Naive thymus-derived CD8-positive, alpha-beta T cell (primary cell): ENCODE measurements at regions not wholly inside any gene's neighbourhood (a gene's known extent, or its start where the extent isn't known, plus 50 kb on each side); places are given as distances from the start of the nearest gene placed in this dataset.
"Not testable (repeated sequence)": the region's sequence is repeated elsewhere in the genome, so short reads cannot be mapped to it uniquely, and the experiment has no call there.

Experiments used
- ATAC-seq, 2 donors: fragments of 150-1000 bp; cut with Tn5 transposase in 1 of 2; sonication (Bioruptor Pico), chemical (Tn5 transposase) in 1 of 2; 1 replicate in 1 of 2; 2 replicates in 1 of 2; pipeline ENCODE4 v1.10.0; 2021; ENCODE audit warnings: mild to moderate bottlenecking in 2 of 2, moderate library complexity in 2 of 2
- POLR2A ChIA-PET: fragments of 350-600 bp; sonication (Branson Sonifier 250); formaldehyde crosslinking; loops from one replicate; lab custom pipeline; 2021; ENCODE audit warnings: antibody characterized with exemption; lab: Charles Lee
- DNase-seq, 10 donors: peaks; one replicate each; pipeline versions ENCODE4 v3.0.0 to v3.0.0-alpha.2; 2020 to 2022
- H3K27ac Mint-ChIP-seq, 10 donors: one replicate each; pipeline ENCODE4 v1.8.0; 2020 to 2022; ENCODE audit warnings: mild to moderate bottlenecking in 10 of 10, mixed read lengths in 10 of 10, moderate library complexity in 4 of 10, inconsistent platforms in 1 of 10
- H3K27me3 Mint-ChIP-seq, 5 donors: one replicate each; pipeline ENCODE4 v1.8.0; 2021 to 2022; ENCODE audit warnings: mixed read lengths in 5 of 5
- H3K36me3 Mint-ChIP-seq, 3 donors: one replicate each; pipeline ENCODE4 v1.8.0; 2020 to 2022; ENCODE audit warnings: mixed read lengths in 3 of 3, mild to moderate bottlenecking in 2 of 3, inconsistent platforms in 1 of 3
- H3K4me1 Mint-ChIP-seq, 4 donors: one replicate each; pipeline ENCODE4 v1.8.0; 2021 to 2022; ENCODE audit warnings: mixed read lengths in 4 of 4
- H3K4me3 Mint-ChIP-seq, 10 donors: one replicate each; pipeline ENCODE4 v1.8.0; 2020 to 2022; ENCODE audit warnings: mild to moderate bottlenecking in 10 of 10, mixed read lengths in 10 of 10, moderate library complexity in 6 of 10, inconsistent platforms in 1 of 10
- H3K9me3 Mint-ChIP-seq, 9 donors: one replicate each; pipeline ENCODE4 v1.8.0; 2020 to 2022; ENCODE audit warnings: mixed read lengths in 9 of 9, mild to moderate bottlenecking in 3 of 9, inconsistent platforms in 1 of 9, moderate library complexity in 1 of 9

DNA sequence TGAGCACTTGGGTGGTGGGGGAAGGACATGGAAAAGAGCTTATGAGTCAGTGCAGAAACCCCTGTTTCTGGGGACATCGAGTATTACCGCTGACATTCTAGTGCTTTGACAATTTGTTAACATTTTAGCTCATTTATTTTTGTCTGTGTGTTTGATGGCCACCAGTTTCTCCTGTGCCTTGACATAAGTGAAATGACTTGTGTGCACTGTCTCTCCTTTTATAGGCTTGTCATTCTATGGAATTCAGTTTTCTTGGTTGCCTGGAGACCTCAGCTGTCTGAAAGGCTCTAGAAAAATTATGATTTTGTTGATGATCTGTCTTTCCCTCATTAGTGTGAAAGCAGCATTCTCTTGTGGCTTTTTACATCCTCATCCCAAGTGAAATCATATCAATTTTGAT is 190.0 kb upstream of the SMIM30 start:
- Mint-ChIP-seq H3K4me3 (no peak overlapping the region), H3K27ac (no peak overlapping the region), H3K27me3 (peaks cover 0 to 6% (median 0%) of the 10 kb centered on the region in 5 donors), H3K4me1 (no peaks in the 10 kb centered on the region), H3K36me3 (no peaks in the 10 kb centered on the region), H3K9me3 (peaks cover 0 to 21% (median 2%) of the 10 kb centered on the region in 9 donors)
- DNase-seq (no peak), ATAC-seq (no peak)
- POLR2A ChIA-PET = no interaction called here

- no peak overlapping the region for H3K4me3 Mint-ChIP-seq
- H3K36me3 Mint-ChIP-seq = no peaks in the 10 kb centered on the region
- POLR2A ChIA-PET = no interaction called here
- DNase-seq (no peak), ATAC-seq (no peak)
- peaks cover 0 to 6% (median 0%) of the 10 kb centered on the region in 5 donors for H3K27me3 Mint-ChIP-seq
- no peaks in the 10 kb centered on the region for H3K4me1 Mint-ChIP-seq
- no peak overlapping the region for H3K27ac Mint-ChIP-seq
- peaks cover 0 to 27% (median 3%) of the 10 kb centered on the region in 9 donors for H3K9me3 Mint-ChIP-seq
These were observed 188.8 kb upstream of the SMIM30 start for GRCh38 chr7:113307147-113307546.

DNA sequence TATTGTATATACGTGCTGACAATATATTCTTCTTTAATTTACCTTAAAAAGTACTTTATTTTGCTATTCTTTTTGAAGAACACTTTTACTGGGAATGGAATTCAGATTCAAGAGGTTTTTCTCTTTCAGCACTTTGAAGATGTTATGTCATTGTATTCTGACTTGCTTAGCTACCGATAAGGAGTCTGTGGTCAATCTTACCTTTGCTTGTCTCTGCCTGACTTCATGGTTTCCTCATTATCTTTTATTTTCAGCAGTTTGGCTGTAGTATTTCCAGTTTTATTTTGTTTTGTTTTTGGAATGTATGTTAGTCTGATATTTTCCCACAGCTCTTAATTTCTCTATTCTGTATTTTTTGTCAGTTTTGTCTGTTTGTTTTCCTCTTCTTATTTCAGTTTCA is 187.9 kb upstream of the SMIM30 start:
- H3K4me3 Mint-ChIP-seq = no peak overlapping the region
- POLR2A ChIA-PET = no interaction called here
- no peak for DNase-seq
- H3K9me3 Mint-ChIP-seq = peaks cover 0 to 30% (median 3%) of the 10 kb centered on the region in 9 donors
- peaks cover 0 to 6% (median 0%) of the 10 kb centered on the region in 5 donors for H3K27me3 Mint-ChIP-seq
- no peak overlapping the region for H3K27ac Mint-ChIP-seq
- H3K4me1 Mint-ChIP-seq = no peaks in the 10 kb centered on the region
- ATAC-seq = no peak
- no peaks in the 10 kb centered on the region for H3K36me3 Mint-ChIP-seq

DNA sequence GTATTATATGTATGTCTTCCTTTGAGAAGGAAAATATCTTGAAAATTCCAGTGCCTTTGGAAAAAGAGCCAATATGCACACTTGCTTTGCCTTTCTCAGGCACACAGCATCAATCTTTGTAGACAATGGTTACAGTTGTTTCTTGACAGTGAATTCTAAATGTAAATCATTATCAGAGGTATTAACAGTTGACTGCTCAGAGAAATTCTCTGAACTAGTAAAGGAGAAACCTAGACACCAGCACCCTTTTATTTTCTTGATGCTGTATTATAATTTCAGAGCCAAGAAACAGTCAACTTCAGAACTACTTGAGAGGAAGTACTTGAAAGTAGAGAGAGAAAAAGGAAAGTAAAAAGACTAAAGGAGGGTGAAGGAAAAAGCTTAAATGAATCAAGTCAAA is 185.8 kb upstream of the SMIM30 start:
- no peak for DNase-seq
- POLR2A ChIA-PET = no interaction called here
- ATAC-seq = no peak
- no peak overlapping the region for H3K27ac Mint-ChIP-seq
- H3K36me3 Mint-ChIP-seq = no peaks in the 10 kb centered on the region
- no peaks in the 10 kb centered on the region for H3K4me1 Mint-ChIP-seq
- peaks cover 0 to 30% (median 3%) of the 10 kb centered on the region in 9 donors for H3K9me3 Mint-ChIP-seq
- no peak overlapping the region for H3K4me3 Mint-ChIP-seq
- peaks cover 0 to 6% (median 0%) of the 10 kb centered on the region in 5 donors for H3K27me3 Mint-ChIP-seq

GRCh38 chr7:113303388-113303787 is 185.0 kb upstream of the SMIM30 start:
- H3K4me3 Mint-ChIP-seq, H3K27me3 Mint-ChIP-seq, ATAC-seq, DNase-seq, H3K27ac Mint-ChIP-seq, H3K4me1 Mint-ChIP-seq, POLR2A ChIA-PET, H3K36me3 Mint-ChIP-seq: not testable (repeated sequence)
- H3K9me3 Mint-ChIP-seq = peaks cover 0 to 30% (median 3%) of the 10 kb centered on the region in 9 donors

- ATAC-seq = no peak
- peaks cover 0 to 19% (median 3%) of the 10 kb centered on the region in 9 donors for H3K9me3 Mint-ChIP-seq
These were observed 183.6 kb upstream of the SMIM30 start for GRCh38 chr7:113301983-113302382.

DNA sequence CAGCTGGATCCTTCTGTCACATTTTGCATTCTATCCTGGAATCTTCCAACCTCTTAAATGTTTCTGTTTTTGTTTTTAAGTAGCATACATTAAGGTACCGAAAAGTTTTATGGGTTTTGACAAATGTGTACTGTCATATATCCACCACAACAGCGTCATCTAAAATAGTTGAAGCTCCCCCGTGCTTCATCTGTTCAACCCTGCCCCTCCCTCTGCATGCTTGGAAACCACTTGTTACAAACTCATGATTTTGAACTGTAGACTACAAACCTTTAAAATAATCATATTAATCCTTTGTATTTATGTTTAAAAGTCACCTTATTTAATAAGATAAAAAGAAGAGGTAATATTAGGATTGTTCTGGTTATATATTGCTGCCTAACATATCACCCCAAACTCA is 182.8 kb upstream of the SMIM30 start:
- Mint-ChIP-seq H3K27me3 (no peaks in the 10 kb centered on the region), H3K9me3 (peaks cover 0 to 10% (median 3%) of the 10 kb centered on the region in 9 donors), H3K4me1 (no peaks in the 10 kb centered on the region), H3K27ac (no peak overlapping the region), H3K36me3 (no peaks in the 10 kb centered on the region), H3K4me3 (no peak overlapping the region)
- no peak for DNase-seq
- no peak for ATAC-seq
- POLR2A ChIA-PET = no interaction called here

More at GRCh38 chr7:113301983-113302382, 183.6 kb upstream of the SMIM30 start:
- POLR2A ChIA-PET = no interaction called here
- Mint-ChIP-seq H3K4me1 (no peaks in the 10 kb centered on the region), H3K27ac (no peak overlapping the region), H3K36me3 (no peaks in the 10 kb centered on the region), H3K27me3 (no peaks in the 10 kb centered on the region), H3K4me3 (no peak overlapping the region)
- DNase-seq = no peak

GRCh38 chr7:113299748-113300147 is 181.4 kb upstream of the SMIM30 start:
- peaks cover 0 to 6% (median 0%) of the 10 kb centered on the region in 5 donors for H3K27me3 Mint-ChIP-seq
- ATAC-seq = no peak
- DNase-seq = no peak
- no peak overlapping the region for H3K4me3 Mint-ChIP-seq
- H3K27ac Mint-ChIP-seq = no peak overlapping the region
- peaks cover 0 to 9% (median 3%) of the 10 kb centered on the region in 9 donors for H3K9me3 Mint-ChIP-seq
- POLR2A ChIA-PET = no interaction called here
- no peaks in the 10 kb centered on the region for H3K36me3 Mint-ChIP-seq
- H3K4me1 Mint-ChIP-seq = no peaks in the 10 kb centered on the region

GRCh38 chr7:113298501-113298900 is 180.1 kb upstream of the SMIM30 start:
- DNase-seq (no peak), ATAC-seq (no peak)
- POLR2A ChIA-PET = no interaction called here
- H3K27me3 Mint-ChIP-seq = peaks cover 0 to 7% (median 0%) of the 10 kb centered on the region in 5 donors
- no peaks in the 10 kb centered on the region for H3K36me3 Mint-ChIP-seq
- H3K4me3 Mint-ChIP-seq = no peak overlapping the region
- peaks cover 0 to 9% (median 3%) of the 10 kb centered on the region in 9 donors for H3K9me3 Mint-ChIP-seq
- no peak overlapping the region for H3K27ac Mint-ChIP-seq
- H3K4me1 Mint-ChIP-seq = no peaks in the 10 kb centered on the region

DNA sequence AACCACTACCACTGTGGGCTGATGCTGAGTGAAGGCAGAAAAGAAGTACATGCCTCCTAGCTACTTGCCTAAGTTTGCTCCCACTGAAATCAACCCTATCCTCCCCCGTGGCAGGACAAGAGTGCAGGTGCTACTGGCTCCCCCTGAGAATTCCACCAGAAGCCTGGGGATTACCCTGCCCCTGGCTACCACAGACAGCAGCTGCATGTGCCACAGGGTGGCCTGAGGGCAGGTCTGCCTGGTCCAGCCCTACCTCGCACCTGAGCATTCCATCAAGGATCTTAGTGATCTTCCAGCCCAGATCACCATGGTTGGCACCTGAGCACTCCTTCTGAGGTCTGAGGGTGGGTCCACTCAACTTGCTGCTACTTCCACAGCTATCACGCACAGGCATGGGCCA is 176.4 kb upstream of the SMIM30 start:
- H3K4me1 Mint-ChIP-seq = no peaks in the 10 kb centered on the region
- peaks cover 0 to 7% (median 0%) of the 10 kb centered on the region in 5 donors for H3K27me3 Mint-ChIP-seq
- no peak for ATAC-seq
- no peak overlapping the region for H3K4me3 Mint-ChIP-seq
- no peak overlapping the region for H3K27ac Mint-ChIP-seq
- H3K9me3 Mint-ChIP-seq = peaks cover 0 to 4% (median 0%) of the 10 kb centered on the region in 9 donors
- no peak for DNase-seq
- POLR2A ChIA-PET = no interaction called here
- no peaks in the 10 kb centered on the region for H3K36me3 Mint-ChIP-seq

GRCh38 chr7:113292105-113292504 is 173.8 kb upstream of the SMIM30 start:
- POLR2A ChIA-PET = no interaction called here

GRCh38 chr7:113291058-113291457 is 172.7 kb upstream of the SMIM30 start:
- ATAC-seq (no peak), DNase-seq (no peak)
- H3K27me3 Mint-ChIP-seq = peaks cover 0 to 7% (median 0%) of the 10 kb centered on the region in 5 donors
- POLR2A ChIA-PET = no interaction called here
- no peak overlapping the region for H3K27ac Mint-ChIP-seq
- peaks cover 0 to 1% (median 0%) of the 10 kb centered on the region in 9 donors for H3K9me3 Mint-ChIP-seq
- no peak overlapping the region for H3K4me3 Mint-ChIP-seq
- no peaks in the 10 kb centered on the region for H3K4me1 Mint-ChIP-seq
- H3K36me3 Mint-ChIP-seq = no peaks in the 10 kb centered on the region

More at GRCh38 chr7:113292105-113292504, 173.8 kb upstream of the SMIM30 start:
- Mint-ChIP-seq H3K27ac (no peak overlapping the region), H3K9me3 (peaks cover 0 to 1% (median 0%) of the 10 kb centered on the region in 9 donors), H3K4me3 (no peak overlapping the region), H3K36me3 (no peaks in the 10 kb centered on the region), H3K4me1 (no peaks in the 10 kb centered on the region), H3K27me3 (peaks cover 0 to 7% (median 0%) of the 10 kb centered on the region in 5 donors)
- DNase-seq (no peak), ATAC-seq (no peak)

- no peaks in the 10 kb centered on the region for H3K36me3 Mint-ChIP-seq
- H3K9me3 Mint-ChIP-seq = no peaks in the 10 kb centered on the region
- H3K4me1 Mint-ChIP-seq = no peaks in the 10 kb centered on the region
- no peak overlapping the region for H3K4me3 Mint-ChIP-seq
- no peak overlapping the region for H3K27ac Mint-ChIP-seq
- no peak for ATAC-seq
- POLR2A ChIA-PET = no interaction called here
- no peak for DNase-seq
- peaks cover 0 to 8% (median 3%) of the 10 kb centered on the region in 5 donors for H3K27me3 Mint-ChIP-seq
These were observed 170.9 kb upstream of the SMIM30 start for GRCh38 chr7:113289140-113289740.

DNA sequence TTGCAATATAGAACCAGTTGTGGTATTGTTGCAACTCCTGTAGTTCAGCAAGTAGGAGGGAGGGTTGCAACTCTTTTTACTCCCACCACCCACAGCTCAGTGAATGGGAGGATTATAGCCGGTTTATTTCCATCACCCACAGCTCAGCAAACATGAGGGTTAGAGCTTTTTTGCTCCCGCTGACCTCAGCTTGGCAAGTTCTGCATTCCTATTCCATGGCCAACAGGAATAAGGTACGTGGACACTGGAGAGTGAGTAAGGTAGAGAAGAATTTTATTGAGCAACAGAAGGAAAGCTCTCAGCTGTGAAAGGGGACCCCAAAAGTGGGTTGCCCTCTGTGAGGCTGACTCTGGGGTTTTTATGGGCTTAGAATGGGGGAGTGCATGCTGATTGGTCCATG is 167.1 kb upstream of the SMIM30 start:
- Mint-ChIP-seq H3K36me3 (no peaks in the 10 kb centered on the region), H3K27me3 (peaks cover 0 to 14% (median 3%) of the 10 kb centered on the region in 5 donors), H3K27ac (no peak overlapping the region), H3K4me3 (no peak overlapping the region), H3K9me3 (no peaks in the 10 kb centered on the region), H3K4me1 (no peaks in the 10 kb centered on the region)
- no peak for DNase-seq
- POLR2A ChIA-PET = no interaction called here
- no peak for ATAC-seq
